SJSA1 (cell line): ENCODE measurements at regions not wholly inside any gene's neighbourhood (a gene's known extent, or its start where the extent isn't known, plus 50 kb on each side); places are given as distances from the start of the nearest gene placed in this dataset.

Experiments used
- DNase-seq, 2 experiments: peaks; one replicate each; pipeline ENCODE4 v3.0.0-alpha.2; 2015 to 2020; ENCODE audit warnings: low spot score in 2 of 2, low read depth in 1 of 2
- H3K27ac ChIP-seq: fragments of 250-450 bp; sonication (Bioruptor Pico); 2 replicates; pipeline ENCODE4 v1.5.1; 2020; ENCODE audit warnings: mild to moderate bottlenecking, moderate library complexity
- H3K27me3 ChIP-seq: fragments of 250-450 bp; sonication (Bioruptor Pico); replicated peaks from 2 replicates; pipeline ENCODE4 v1.5.1; 2020; ENCODE audit warnings: mild to moderate bottlenecking, moderate library complexity
- H3K36me3 ChIP-seq: fragments of 250-450 bp; sonication (Bioruptor Pico); 2 replicates; pipeline ENCODE4 v1.5.1; 2020; ENCODE audit warnings: mild to moderate bottlenecking
- H3K4me1 ChIP-seq: fragments of 250-450 bp; sonication (Bioruptor Pico); replicated peaks from 2 replicates; pipeline ENCODE4 v1.6.1; 2021; ENCODE audit warnings: mild to moderate bottlenecking
- H3K4me3 ChIP-seq: fragments of 250-450 bp; sonication (Bioruptor Pico); 2 replicates; pipeline ENCODE4 v1.5.1; 2020; ENCODE audit warnings: mild to moderate bottlenecking
- H3K9me3 ChIP-seq: fragments of 250-450 bp; sonication (Bioruptor Pico); replicated peaks from 2 replicates; pipeline ENCODE4 v1.5.1; 2020; ENCODE audit warnings: mild to moderate bottlenecking

DNA sequence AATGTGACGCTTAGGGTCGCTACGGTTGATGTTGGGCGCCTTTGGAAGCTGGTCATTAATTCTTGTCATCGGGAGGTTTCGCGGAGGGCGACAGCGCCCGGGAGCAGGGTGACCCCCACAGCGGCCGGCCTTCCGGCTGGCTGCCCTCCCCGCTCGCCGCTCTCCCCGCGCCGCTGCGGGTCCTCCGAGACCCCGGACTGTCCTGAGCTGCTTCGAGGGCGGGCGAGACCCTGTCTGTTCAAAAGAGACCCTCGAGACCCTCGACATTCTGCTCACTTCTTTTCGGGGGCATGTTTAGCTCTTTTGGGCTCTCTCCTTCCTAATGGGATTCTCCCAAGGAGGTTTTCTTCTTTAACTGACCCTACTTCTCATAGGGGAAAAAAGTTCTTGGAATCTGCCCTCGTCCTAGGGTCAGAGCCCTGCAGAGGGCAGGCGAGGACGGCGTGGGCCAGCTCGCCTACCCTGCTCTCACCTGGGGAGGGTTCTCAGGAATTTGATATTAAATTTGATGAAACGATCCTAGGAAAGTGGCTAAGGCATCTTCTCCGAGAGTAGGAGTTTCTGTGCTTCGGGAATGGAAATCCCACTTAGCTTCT, 257.0 kb downstream of the OTUD1 start:
- Histone ChIP-seq H3K9me3 (no peaks in the 10 kb centered on the region; the same call in 1 of the 2 replicates), H3K36me3 (no peaks in the 10 kb centered on the region), H3K4me1 (no peaks in the 10 kb centered on the region), H3K27me3 (peaks cover 35% of the 10 kb centered on the region), H3K4me3 (no peak overlapping the region), H3K27ac (no peak overlapping the region)
- DNase-seq = no peak

DNA sequence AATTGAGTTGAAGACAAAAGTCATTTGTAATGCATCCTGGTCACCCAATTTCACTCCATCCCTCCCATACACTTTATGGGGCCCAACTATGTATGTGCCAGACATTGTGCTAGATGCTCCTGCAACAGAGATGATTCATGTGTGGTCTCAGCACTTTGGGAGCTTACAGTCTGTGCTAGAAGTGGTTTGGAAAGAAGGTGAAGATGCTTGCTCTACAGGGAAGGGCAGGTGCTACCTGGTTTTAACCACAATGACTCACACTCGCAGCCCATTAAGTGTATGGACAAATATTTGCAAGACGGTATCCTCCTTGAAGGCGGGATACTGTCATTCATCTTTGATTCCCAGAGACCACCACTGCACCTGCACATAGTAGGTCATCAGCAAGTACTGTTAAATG, 257.6 kb downstream of the OTUD1 start:
- H3K27ac ChIP-seq = no peak overlapping the region
- H3K27me3 ChIP-seq = peaks cover 35% of the 10 kb centered on the region
- H3K9me3 ChIP-seq = no peaks in the 10 kb centered on the region; the same call in 1 of the 2 replicates
- H3K36me3 ChIP-seq = no peaks in the 10 kb centered on the region
- H3K4me3 ChIP-seq = no peak overlapping the region
- no peak for DNase-seq
- no peaks in the 10 kb centered on the region for H3K4me1 ChIP-seq

DNA sequence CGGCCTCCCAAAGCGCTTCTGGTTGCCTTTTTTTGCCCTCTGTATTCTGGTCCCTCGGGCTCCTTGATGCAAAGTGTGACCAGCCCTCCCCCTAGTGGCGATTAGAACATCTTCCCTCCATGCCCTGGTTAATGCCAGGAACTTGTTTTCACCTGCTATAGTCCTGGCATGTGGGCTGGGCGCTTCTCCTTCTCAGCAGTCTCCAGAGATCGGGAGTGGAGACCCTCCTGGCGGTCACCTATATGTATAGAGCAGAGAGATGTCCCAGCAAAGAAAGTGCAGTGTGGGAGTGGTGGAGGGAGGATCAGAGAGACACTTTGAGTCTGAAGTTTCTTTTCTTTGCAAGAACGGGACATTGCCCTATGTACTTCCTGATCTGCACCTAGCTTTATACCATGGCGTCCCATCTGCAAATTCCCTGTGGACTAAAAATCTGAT, 264.1 kb downstream of the OTUD1 start:
- H3K9me3 ChIP-seq = no peaks in the 10 kb centered on the region
- no peak overlapping the region for H3K27ac ChIP-seq
- H3K4me3 ChIP-seq = no peak overlapping the region
- no peaks in the 10 kb centered on the region for H3K27me3 ChIP-seq
- no peaks in the 10 kb centered on the region for H3K4me1 ChIP-seq
- H3K36me3 ChIP-seq = no peaks in the 10 kb centered on the region
- DNase-seq = peak; percentile 23 to 50

DNA sequence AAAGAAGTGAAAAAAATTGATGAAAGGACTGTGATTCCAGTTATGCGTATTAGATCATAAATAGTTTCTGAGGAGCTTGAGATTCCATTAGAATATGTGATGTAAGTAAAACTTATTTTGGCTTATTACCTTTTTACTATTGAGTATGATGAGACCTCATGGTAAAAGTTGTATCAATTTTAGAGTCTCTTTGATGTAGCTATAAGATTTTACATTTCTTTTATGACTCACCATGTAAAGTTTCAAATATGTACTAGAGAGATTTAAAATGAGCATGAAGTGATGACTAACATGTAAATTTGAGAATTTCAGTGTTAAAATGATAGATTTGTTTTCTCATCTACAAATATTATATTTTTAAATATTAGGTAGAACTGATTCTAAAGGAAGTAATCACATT, 276.5 kb downstream of the OTUD1 start:
- no peaks in the 10 kb centered on the region for H3K4me1 ChIP-seq
- no peaks in the 10 kb centered on the region for H3K27me3 ChIP-seq
- no peaks in the 10 kb centered on the region for H3K9me3 ChIP-seq
- no peak overlapping the region for H3K4me3 ChIP-seq
- no peaks in the 10 kb centered on the region for H3K36me3 ChIP-seq
- DNase-seq = no peak
- no peak overlapping the region for H3K27ac ChIP-seq

DNA sequence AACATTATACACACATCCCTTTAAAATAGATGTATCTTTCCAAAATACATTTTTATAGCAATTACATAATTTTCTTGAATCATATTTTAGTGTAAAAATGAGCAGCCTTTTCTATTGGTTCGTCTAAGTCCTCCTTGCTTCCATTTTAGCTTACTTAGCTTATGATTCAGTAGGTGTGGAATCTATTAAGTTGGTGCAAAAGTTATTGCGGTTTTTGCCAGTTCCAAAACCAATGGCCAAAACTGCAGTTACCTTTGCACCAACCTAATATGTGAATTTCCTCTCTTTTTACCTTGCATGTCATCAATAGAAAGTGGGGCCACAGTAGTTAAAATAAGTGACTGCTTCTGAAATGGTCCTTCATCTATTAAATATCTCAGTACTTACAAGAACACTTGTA, 279.0 kb downstream of the OTUD1 start:
- Histone ChIP-seq H3K27me3 (no peaks in the 10 kb centered on the region), H3K27ac (no peak overlapping the region), H3K9me3 (no peaks in the 10 kb centered on the region), H3K36me3 (no peaks in the 10 kb centered on the region), H3K4me3 (no peak overlapping the region), H3K4me1 (no peaks in the 10 kb centered on the region)
- no peak for DNase-seq

DNA sequence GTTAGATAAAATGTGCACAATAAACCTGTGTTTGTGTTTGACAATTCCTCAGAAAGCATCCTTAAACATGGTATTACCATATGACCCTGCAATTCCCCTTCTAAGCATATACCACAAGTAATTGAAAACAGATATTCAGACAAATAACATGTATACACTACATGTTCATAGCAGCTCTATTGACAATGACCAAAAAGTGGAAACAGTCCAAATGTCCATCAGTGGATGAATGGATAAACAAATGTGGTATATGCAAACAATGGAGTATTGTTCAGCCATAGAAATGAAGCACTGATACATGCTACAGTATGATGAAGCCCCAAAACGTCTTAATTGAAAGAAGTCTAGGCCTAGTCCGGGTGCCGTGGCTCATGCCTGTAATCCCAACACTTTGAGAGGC, 280.1 kb downstream of the OTUD1 start:
- no peak overlapping the region for H3K4me3 ChIP-seq
- no peaks in the 10 kb centered on the region for H3K27me3 ChIP-seq
- no peaks in the 10 kb centered on the region for H3K36me3 ChIP-seq
- H3K27ac ChIP-seq = no peak overlapping the region
- H3K9me3 ChIP-seq = no peaks in the 10 kb centered on the region
- no peaks in the 10 kb centered on the region for H3K4me1 ChIP-seq
- DNase-seq = no peak

DNA sequence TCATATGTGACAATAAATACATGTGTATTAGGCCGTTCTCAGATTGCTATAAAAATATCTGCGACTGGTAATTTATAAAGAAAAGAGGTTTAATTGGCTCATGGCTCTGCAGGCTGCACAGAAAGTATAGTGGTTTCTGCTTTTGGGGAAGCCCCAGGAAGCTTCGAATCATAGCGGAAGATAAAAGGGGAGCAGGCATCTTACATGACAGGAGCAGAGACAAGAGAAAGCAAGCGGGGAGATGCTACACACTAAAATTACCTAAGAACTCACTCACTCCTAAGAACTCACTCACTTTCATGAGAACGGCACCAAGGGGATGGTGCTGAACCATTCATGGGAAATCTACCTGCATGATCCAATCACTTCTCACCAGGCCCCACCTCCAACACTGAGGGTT, 284.9 kb downstream of the OTUD1 start:
- DNase-seq = no peak
- Histone ChIP-seq H3K27me3 (no peaks in the 10 kb centered on the region), H3K36me3 (no peaks in the 10 kb centered on the region), H3K4me1 (no peaks in the 10 kb centered on the region), H3K4me3 (no peak overlapping the region), H3K9me3 (no peaks in the 10 kb centered on the region), H3K27ac (no peak overlapping the region)

DNA sequence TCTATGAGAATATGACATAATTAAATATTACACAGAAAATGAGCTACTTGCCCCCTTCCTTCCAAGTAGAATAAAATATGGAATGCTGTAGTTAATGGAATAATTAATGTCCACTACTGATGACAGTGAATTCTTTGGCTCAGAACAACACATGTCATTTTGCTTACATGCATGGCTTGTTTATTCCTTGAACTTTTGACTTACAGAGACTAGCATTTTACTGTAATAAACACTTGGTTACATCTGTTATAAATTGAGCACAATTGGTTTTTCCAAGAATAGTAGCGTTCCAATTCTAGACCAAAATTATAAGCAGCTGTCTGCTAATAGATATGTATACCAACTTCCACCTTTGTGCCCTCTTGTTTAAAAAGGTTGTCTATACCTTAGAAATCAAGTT, 286.7 kb downstream of the OTUD1 start:
- H3K36me3 ChIP-seq = no peaks in the 10 kb centered on the region
- no peak for DNase-seq
- H3K4me3 ChIP-seq = no peak overlapping the region
- no peak overlapping the region for H3K27ac ChIP-seq
- H3K27me3 ChIP-seq = no peaks in the 10 kb centered on the region
- H3K4me1 ChIP-seq = no peaks in the 10 kb centered on the region
- no peaks in the 10 kb centered on the region for H3K9me3 ChIP-seq

DNA sequence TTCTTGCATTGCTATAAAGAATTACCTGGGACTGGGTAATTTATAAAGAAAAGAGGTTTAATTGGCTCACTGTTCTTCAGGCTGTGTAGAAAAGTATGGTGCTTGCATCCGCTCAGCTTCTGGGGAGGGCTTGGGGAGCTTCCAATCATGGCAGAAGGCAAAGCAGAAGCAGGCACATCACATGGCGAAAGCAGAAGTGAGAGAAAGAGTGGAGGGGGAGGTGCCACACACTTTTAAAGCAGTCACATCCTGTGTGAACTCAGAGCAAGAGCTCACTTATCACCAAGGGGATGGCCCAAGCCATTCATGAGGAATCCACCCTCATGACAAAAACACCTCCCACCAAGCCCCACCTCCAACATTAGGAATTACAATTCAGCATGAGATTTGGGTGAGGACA, 303.5 kb downstream of the OTUD1 start:
- H3K9me3 ChIP-seq = no peaks in the 10 kb centered on the region
- H3K27me3 ChIP-seq = no peaks in the 10 kb centered on the region
- no peak overlapping the region for H3K4me3 ChIP-seq
- H3K27ac ChIP-seq = no peak overlapping the region
- no peak for DNase-seq
- H3K36me3 ChIP-seq = no peaks in the 10 kb centered on the region
- no peaks in the 10 kb centered on the region for H3K4me1 ChIP-seq

DNA sequence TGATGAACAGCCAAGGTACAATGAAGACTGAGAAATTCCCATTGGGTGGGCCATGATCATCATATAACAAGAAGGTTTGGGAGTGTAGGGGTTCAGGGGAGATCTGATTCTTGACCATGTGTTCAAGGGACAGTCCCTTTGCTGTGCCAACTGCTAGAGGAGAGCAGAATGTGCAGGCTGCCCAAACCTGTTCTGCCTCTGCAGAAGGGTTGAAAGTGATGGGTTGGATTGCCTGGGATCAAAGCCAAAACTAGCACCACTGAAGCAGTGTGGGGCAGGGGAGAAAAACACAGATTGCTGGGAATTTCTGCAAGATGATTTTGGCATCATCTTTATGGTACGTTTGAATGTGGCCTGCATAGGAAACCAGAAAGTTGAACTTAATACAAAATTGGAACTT, 303.9 kb downstream of the OTUD1 start:
- Histone ChIP-seq H3K4me1 (no peaks in the 10 kb centered on the region), H3K27ac (no peak overlapping the region), H3K27me3 (no peaks in the 10 kb centered on the region), H3K4me3 (no peak overlapping the region), H3K9me3 (no peaks in the 10 kb centered on the region), H3K36me3 (no peaks in the 10 kb centered on the region)
- DNase-seq = no peak

DNA sequence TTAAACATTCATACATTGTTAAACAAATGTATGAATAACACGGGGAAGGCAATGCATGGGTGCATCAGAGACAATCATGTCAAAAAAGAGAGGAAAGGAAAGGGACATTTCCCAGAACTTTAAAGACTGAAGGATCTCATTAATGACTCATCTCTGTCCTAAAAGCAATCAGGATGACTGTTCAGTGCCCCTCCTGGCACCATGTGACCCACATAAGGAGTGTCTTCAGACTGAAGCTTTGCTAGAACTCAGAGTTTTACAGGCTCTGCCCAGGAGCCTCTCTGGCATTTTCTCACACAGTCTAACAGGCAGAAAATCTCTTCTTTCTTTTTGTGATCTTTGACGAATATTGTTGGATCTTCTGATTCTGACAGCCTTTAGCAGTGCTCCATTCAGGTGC, 315.3 kb downstream of the OTUD1 start:
- no peak overlapping the region for H3K27ac ChIP-seq

DNA sequence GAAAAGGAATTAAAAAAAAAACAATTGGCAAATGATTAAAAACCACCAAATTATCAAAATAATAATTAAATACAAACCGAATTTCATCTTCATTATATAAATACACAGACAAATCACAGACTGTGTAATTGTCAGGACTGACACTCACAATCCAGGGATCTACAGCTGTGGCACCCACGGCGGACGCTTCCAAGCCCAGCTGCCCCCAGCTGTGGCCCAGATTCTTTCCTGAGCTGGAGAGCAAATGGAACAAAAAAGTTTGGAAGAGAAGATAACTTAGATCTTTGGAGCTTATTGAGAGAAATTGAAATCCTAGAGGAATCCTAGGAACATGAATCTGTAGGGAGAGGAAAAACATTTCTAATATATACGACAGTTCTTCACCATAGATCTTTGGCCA, 316.1 kb downstream of the OTUD1 start:
- Histone ChIP-seq H3K27ac (no peak overlapping the region), H3K9me3 (no peaks in the 10 kb centered on the region), H3K27me3 (no peaks in the 10 kb centered on the region), H3K4me3 (no peak overlapping the region), H3K4me1 (no peaks in the 10 kb centered on the region), H3K36me3 (no peaks in the 10 kb centered on the region)
- no peak for DNase-seq

More for the DNA sequence above, 315.3 kb downstream of the OTUD1 start:
- Histone ChIP-seq H3K9me3 (no peaks in the 10 kb centered on the region), H3K4me1 (no peaks in the 10 kb centered on the region), H3K36me3 (no peaks in the 10 kb centered on the region), H3K27me3 (no peaks in the 10 kb centered on the region), H3K4me3 (no peak overlapping the region)
- DNase-seq = no peak

DNA sequence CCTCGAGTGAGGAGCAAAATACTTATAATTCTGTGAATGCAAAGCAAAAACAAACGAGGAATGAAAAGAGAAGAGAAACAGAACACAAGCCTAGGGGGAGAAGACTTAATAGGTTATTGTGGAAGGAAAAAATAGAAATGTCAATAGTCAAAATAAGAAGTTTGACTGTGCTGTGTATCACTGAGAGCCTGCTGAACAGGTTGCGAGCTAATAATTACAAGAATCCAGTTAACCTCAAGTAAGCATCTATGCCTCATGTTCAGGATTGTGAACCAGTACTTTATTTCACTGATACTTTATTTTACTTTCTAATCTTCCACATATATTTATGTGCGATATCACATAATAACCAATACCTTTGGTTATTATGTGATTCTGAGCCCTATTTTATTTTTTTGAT, 316.7 kb downstream of the OTUD1 start:
- DNase-seq = no peak
- Histone ChIP-seq H3K27ac (no peak overlapping the region), H3K36me3 (no peaks in the 10 kb centered on the region), H3K9me3 (no peaks in the 10 kb centered on the region), H3K27me3 (no peaks in the 10 kb centered on the region), H3K4me3 (no peak overlapping the region), H3K4me1 (no peaks in the 10 kb centered on the region)

DNA sequence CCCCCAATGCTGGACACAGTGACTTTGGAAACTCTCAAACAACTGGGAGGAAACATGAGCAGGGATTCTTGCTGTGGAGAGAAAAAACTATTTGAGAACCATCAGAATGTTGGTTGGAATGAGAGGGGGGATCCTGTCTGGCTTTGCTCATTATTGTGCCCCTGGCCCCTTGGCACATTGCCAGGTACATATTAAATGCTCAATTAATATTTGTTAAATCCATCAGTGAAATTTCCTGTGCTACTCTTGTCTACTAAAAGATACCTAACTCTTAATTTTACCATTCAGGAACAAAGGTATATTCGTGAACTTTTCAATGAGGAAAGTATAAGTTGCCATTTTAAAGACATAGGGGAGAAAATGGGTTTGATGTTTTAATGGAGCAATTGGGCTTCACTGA, 329.4 kb downstream of the OTUD1 start:
- H3K27ac ChIP-seq = no peak overlapping the region
- H3K9me3 ChIP-seq = peaks cover 3% of the 10 kb centered on the region; the same call in 1 of the 2 replicates
- no peak for DNase-seq

DNA sequence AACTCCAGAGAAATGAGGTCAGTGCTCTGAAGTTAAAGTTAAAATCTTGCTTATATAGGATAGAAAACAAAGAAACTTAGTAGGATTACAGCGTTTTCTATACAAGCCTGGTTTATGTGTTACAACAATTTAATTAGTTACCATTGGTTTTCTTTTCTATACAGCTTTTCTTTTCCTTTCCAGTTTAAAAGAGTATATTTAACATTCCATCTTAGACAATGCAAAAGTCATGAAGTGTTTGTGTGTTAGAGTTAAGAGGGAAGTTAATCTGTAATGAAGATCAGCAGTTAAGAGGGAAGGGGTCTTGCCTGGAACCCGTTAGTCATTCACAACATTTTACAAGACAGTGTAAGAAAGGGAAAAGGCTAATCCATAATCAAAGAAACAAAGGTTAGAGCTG, 338.3 kb downstream of the OTUD1 start:
- Histone ChIP-seq H3K27ac (no peak overlapping the region), H3K9me3 (no peaks in the 10 kb centered on the region), H3K27me3 (no peaks in the 10 kb centered on the region), H3K36me3 (no peaks in the 10 kb centered on the region), H3K4me3 (no peak overlapping the region), H3K4me1 (no peaks in the 10 kb centered on the region)
- DNase-seq = no peak

More for the DNA sequence above, 329.4 kb downstream of the OTUD1 start:
- Histone ChIP-seq H3K36me3 (no peaks in the 10 kb centered on the region), H3K27me3 (no peaks in the 10 kb centered on the region), H3K4me1 (no peaks in the 10 kb centered on the region), H3K4me3 (no peak overlapping the region)
